Prostate gland (tissue), 2 donors: ENCODE measurements at regions not wholly inside any gene's neighbourhood (a gene's known extent, or its start where the extent isn't known, plus 50 kb on each side); places are given as distances from the start of the nearest gene placed in this dataset.

Experiments
- POLR2A ChIP-seq: fragments of 450-650 bp; IDR thresholded peaks from one replicate; pipeline ENCODE4 v1.6.1; 2016; ENCODE audit warnings: antibody characterized with exemption, mild to moderate bottlenecking
- POLR2AphosphoS5 ChIP-seq: sonication (generic); formaldehyde crosslinking; IDR thresholded peaks from one replicate; pipeline ENCODE4 v1.6.1; 2017; ENCODE audit warnings: antibody characterized with exemption
- TF ChIP-seq, protein P1 (sequence below), 4 experiments: fragments of 200-600 bp in 2 of 4; fragments of 450-650 bp in 2 of 4; sonication (generic) in 2 of 4; IDR thresholded peaks; 1 replicate in 3 of 4; 2 replicates in 1 of 4; pipeline ENCODE4 v1.5.1; 2016 to 2019; ENCODE audit warnings: antibody characterized with exemption in 4 of 4, mild to moderate bottlenecking in 2 of 4, moderate library complexity in 2 of 4

- TF ChIP-seq, protein P1, sequence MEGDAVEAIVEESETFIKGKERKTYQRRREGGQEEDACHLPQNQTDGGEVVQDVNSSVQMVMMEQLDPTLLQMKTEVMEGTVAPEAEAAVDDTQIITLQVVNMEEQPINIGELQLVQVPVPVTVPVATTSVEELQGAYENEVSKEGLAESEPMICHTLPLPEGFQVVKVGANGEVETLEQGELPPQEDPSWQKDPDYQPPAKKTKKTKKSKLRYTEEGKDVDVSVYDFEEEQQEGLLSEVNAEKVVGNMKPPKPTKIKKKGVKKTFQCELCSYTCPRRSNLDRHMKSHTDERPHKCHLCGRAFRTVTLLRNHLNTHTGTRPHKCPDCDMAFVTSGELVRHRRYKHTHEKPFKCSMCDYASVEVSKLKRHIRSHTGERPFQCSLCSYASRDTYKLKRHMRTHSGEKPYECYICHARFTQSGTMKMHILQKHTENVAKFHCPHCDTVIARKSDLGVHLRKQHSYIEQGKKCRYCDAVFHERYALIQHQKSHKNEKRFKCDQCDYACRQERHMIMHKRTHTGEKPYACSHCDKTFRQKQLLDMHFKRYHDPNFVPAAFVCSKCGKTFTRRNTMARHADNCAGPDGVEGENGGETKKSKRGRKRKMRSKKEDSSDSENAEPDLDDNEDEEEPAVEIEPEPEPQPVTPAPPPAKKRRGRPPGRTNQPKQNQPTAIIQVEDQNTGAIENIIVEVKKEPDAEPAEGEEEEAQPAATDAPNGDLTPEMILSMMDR (IDR thresholded peaks at IDR 0.05): no peak
- no peak for TF ChIP-seq POLR2AphosphoS5
- no peak for TF ChIP-seq POLR2A
These were observed 453.6 kb downstream of the LTN1 start for GRCh38 chr21:28538987-28539622.
